ENCODE measurements at regions not wholly inside any gene's neighbourhood (a gene's known extent, or its start where the extent isn't known, plus 50 kb on each side); places are given as distances from the start of the nearest gene placed in this dataset.

DNA sequence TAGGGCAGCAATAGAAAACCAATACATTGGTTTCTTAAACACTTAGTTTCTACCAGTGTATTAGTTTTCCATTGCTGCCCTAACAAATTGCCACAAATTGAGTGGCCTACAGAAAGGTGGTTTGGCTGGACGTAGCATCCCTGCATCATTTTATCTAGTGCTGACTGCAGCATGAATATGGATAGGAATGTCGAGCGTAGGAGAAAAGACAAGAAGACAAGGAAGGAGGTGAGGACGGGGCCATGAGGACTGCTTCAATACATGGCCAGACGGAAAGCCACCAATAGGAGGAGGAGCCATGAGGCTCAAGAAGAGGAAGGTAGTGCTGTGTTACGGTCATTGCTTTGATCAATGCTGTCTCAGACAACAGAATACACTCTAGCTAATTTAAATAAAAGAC, 154.5 kb upstream of the NDUFV2 start:
- TF ChIP-seq, protein P1, sequence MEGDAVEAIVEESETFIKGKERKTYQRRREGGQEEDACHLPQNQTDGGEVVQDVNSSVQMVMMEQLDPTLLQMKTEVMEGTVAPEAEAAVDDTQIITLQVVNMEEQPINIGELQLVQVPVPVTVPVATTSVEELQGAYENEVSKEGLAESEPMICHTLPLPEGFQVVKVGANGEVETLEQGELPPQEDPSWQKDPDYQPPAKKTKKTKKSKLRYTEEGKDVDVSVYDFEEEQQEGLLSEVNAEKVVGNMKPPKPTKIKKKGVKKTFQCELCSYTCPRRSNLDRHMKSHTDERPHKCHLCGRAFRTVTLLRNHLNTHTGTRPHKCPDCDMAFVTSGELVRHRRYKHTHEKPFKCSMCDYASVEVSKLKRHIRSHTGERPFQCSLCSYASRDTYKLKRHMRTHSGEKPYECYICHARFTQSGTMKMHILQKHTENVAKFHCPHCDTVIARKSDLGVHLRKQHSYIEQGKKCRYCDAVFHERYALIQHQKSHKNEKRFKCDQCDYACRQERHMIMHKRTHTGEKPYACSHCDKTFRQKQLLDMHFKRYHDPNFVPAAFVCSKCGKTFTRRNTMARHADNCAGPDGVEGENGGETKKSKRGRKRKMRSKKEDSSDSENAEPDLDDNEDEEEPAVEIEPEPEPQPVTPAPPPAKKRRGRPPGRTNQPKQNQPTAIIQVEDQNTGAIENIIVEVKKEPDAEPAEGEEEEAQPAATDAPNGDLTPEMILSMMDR (IDR thresholded peaks at IDR 0.05; ENCODE audit: low read depth, low read length, poor library complexity, severe bottlenecking): no peak
- TF ChIP-seq EZH2phosphoT487 (IDR thresholded peaks at IDR 0.05; ENCODE audit: borderline replicate concordance, low read length): no peak

DNA sequence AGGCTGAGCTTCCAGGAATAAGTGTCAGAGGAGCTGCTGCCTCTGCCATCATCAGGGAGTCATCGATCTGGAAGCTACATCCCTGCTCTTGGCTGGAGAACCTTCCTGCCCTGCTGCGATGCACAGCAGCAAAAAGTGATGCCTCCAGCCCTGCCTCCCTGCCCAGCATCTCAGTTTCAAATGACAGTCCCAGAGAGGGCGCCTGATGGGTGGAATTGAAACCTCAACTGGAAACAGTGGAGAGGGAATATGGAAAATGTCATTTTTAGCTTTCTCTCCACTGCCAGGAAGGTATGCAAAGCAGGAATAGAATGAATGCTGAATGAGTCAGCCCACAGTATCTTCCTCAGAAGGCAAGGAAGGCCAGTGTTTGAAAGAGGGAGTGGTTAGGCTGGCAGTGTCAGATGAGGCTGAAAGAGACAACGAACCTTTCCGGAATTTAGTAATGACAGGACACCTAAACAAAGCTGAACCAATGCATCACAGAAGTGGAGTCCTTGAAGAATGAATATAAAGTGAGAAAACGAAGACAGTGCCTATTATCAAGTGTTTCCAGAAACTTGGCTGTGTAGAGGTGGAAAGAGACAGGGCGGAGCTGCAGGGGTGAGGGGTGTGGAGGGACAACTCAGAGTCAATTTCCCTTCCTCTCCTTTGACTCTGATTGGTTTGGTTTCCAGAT, 153.9 kb upstream of the NDUFV2 start:
- Histone ChIP-seq H3K4me2 (ENCODE audit: low read length) (peak overlapping the region; percentile 19), H3K9me3 (ENCODE audit: control insufficient read depth, insufficient read depth, low read length) (peaks cover 7% of the 10 kb centered on the region; the same call in 1 of the 2 replicates), H3K36me3 (ENCODE audit: control insufficient read depth, low read length) (no peaks in the 10 kb centered on the region; the same call in 1 of the 2 replicates), H3K27ac (ENCODE audit: low read depth, low read length) (no peak overlapping the region), H3K4me3 (ENCODE audit: low read length) (0 out of 2 replicates have a peak overlapping the region, but pooled peaks have one; percentile 9), H3K4me1 (ENCODE audit: control insufficient read depth, low read length) (peaks cover 80% of the 10 kb centered on the region), H3K27me3 (ENCODE audit: control insufficient read depth, low read length) (no peaks in the 10 kb centered on the region), H3F3A (ENCODE audit: control insufficient read depth, insufficient read depth) (no peaks in the 10 kb centered on the region), H3K9me2 (replicated peaks; ENCODE audit: control insufficient read depth, low read length) (no peaks in the 10 kb centered on the region), H3K79me2 (ENCODE audit: control insufficient read depth, low read length) (no peaks in the 10 kb centered on the region), H4K20me1 (ENCODE audit: control insufficient read depth, insufficient read depth, low read depth, low read length) (no peaks in the 10 kb centered on the region)
- no peak for TF ChIP-seq EZH2phosphoT487 (IDR thresholded peaks at IDR 0.05; ENCODE audit: borderline replicate concordance, low read length)
- TF ChIP-seq, protein P1 (IDR thresholded peaks at IDR 0.05; ENCODE audit: low read depth, low read length, poor library complexity, severe bottlenecking): no peak

More for the DNA sequence above, 154.5 kb upstream of the NDUFV2 start:
- Histone ChIP-seq H3K9me3 (ENCODE audit: control insufficient read depth, insufficient read depth, low read length) (peaks cover 2% of the 10 kb centered on the region; the same call in 1 of the 2 replicates), H3K36me3 (ENCODE audit: control insufficient read depth, low read length) (no peaks in the 10 kb centered on the region; the same call in 1 of the 2 replicates), H3K4me2 (ENCODE audit: low read length) (no peak overlapping the region; the same call in 1 of the 2 replicates), H3K9me2 (replicated peaks; ENCODE audit: control insufficient read depth, low read length) (no peaks in the 10 kb centered on the region), H3F3A (ENCODE audit: control insufficient read depth, insufficient read depth) (no peaks in the 10 kb centered on the region), H3K4me3 (ENCODE audit: low read length) (no peak overlapping the region), H4K20me1 (ENCODE audit: control insufficient read depth, insufficient read depth, low read depth, low read length) (no peaks in the 10 kb centered on the region), H3K27ac (ENCODE audit: low read depth, low read length) (no peak overlapping the region), H3K27me3 (ENCODE audit: control insufficient read depth, low read length) (no peaks in the 10 kb centered on the region), H3K4me1 (ENCODE audit: control insufficient read depth, low read length) (peaks cover 84% of the 10 kb centered on the region), H3K79me2 (ENCODE audit: control insufficient read depth, low read length) (no peaks in the 10 kb centered on the region)

DNA sequence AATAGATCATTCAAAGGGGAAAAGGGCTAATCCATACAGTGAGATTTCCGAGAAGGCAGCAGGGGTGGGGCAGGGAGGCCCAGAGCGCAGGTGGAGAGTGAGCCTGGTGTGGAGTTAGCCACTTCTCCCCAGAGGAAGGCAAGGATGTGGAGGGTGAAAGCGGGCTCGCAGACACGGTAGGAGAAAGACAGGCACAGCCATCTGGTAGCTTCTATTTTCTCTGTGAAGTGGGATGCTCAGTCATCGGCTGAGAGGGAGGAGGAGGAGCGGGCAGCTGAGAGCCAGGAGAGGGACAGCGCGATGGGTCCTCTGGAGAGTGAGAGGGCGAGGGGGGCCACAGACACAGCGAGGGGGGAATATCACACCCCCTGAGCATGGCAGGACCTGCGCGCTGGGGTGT, 153.3 kb upstream of the NDUFV2 start:
- Histone ChIP-seq H3K9me2 (replicated peaks; ENCODE audit: control insufficient read depth, low read length) (no peaks in the 10 kb centered on the region), H3K4me1 (ENCODE audit: control insufficient read depth, low read length) (peaks cover 77% of the 10 kb centered on the region), H3F3A (ENCODE audit: control insufficient read depth, insufficient read depth) (no peaks in the 10 kb centered on the region), H3K27ac (ENCODE audit: low read depth, low read length) (no peak overlapping the region), H3K27me3 (ENCODE audit: control insufficient read depth, low read length) (no peaks in the 10 kb centered on the region), H3K4me3 (ENCODE audit: low read length) (no peak overlapping the region), H4K20me1 (ENCODE audit: control insufficient read depth, insufficient read depth, low read depth, low read length) (no peaks in the 10 kb centered on the region), H3K79me2 (ENCODE audit: control insufficient read depth, low read length) (no peaks in the 10 kb centered on the region), H3K9me3 (ENCODE audit: control insufficient read depth, insufficient read depth, low read length) (peaks cover 9% of the 10 kb centered on the region; the same call in 1 of the 2 replicates), H3K36me3 (ENCODE audit: control insufficient read depth, low read length) (no peaks in the 10 kb centered on the region; the same call in 1 of the 2 replicates), H3K4me2 (ENCODE audit: low read length) (peak overlapping the region; percentile 19)
- TF ChIP-seq, protein P1 (IDR thresholded peaks at IDR 0.05; ENCODE audit: low read depth, low read length, poor library complexity, severe bottlenecking): no peak
- no peak for TF ChIP-seq EZH2phosphoT487 (IDR thresholded peaks at IDR 0.05; ENCODE audit: borderline replicate concordance, low read length)
